HG03139 (cell line): ENCODE measurements at regions not wholly inside any gene's neighbourhood (a gene's known extent, or its start where the extent isn't known, plus 50 kb on each side); places are given as distances from the start of the nearest gene placed in this dataset.
"Not testable (repeated sequence)": the region's sequence is repeated elsewhere in the genome, so short reads cannot be mapped to it uniquely, and the experiment has no call there.

Experiments used
- ATAC-seq: cut with Tn5 transposase; IDR thresholded peaks from one replicate; pipeline ENCODE4 v1.9.1; 2021; ENCODE audit not compliant: unreplicated experiment

GRCh38 chr4:57199267-57199666 lies 89.1 kb upstream of the IGFBP7 start:
- ATAC-seq: no peak

- no peak for ATAC-seq
Observed at GRCh38 chr4:57195622-57196021, 85.4 kb upstream of the IGFBP7 start.

- no peak for ATAC-seq
Observed at GRCh38 chr4:57194068-57194611, 84.0 kb upstream of the IGFBP7 start.

- ATAC-seq: no peak
Observed at GRCh38 chr4:57193209-57193810, 83.1 kb upstream of the IGFBP7 start.

- ATAC-seq: no peak
Observed at GRCh38 chr4:57191523-57192034, 81.4 kb upstream of the IGFBP7 start.

GRCh38 chr4:57190601-57191481 lies 80.7 kb upstream of the IGFBP7 start:
- ATAC-seq: no peak

GRCh38 chr4:57187246-57187645 lies 77.1 kb upstream of the IGFBP7 start:
- ATAC-seq: no peak

- no peak for ATAC-seq
Observed at GRCh38 chr4:57184378-57185029, 74.3 kb upstream of the IGFBP7 start.

- ATAC-seq: no peak
Observed at GRCh38 chr4:57182132-57182874, 72.1 kb upstream of the IGFBP7 start.

GRCh38 chr4:57173136-57173535 lies 63.0 kb upstream of the IGFBP7 start:
- not testable (repeated sequence) for ATAC-seq

- ATAC-seq: no peak
Observed at GRCh38 chr4:57172065-57172464, 61.9 kb upstream of the IGFBP7 start.

- ATAC-seq: no peak
Observed at GRCh38 chr4:57168982-57169381, 58.8 kb upstream of the IGFBP7 start.

- ATAC-seq: peak; percentile 96
Observed at GRCh38 chr4:57163530-57164459, 53.6 kb upstream of the IGFBP7 start.

GRCh38 chr4:57162499-57163019 lies 52.4 kb upstream of the IGFBP7 start:
- no peak for ATAC-seq
